HUES64 (cell line): ENCODE measurements at regions not wholly inside any gene's neighbourhood (a gene's known extent, or its start where the extent isn't known, plus 50 kb on each side); places are given as distances from the start of the nearest gene placed in this dataset.

ENCODE experiments used
- H3K27ac ChIP-seq: 2 replicates; pipeline ENCODE4 v1.7.0; 2013; ENCODE audit warnings: low read depth, low read length, inconsistent platforms
- H3K27me3 ChIP-seq: 2 replicates; pipeline ENCODE4 v1.6.1; 2013; ENCODE audit warnings: mild to moderate bottlenecking, low read length; ENCODE audit not compliant: insufficient read depth
- H3K36me3 ChIP-seq: 2 replicates; pipeline ENCODE4 v1.6.1; 2013; ENCODE audit warnings: mild to moderate bottlenecking, low read length; ENCODE audit not compliant: insufficient read depth
- H3K4me1 ChIP-seq: 2 replicates; pipeline ENCODE4 v1.6.1; 2013; ENCODE audit warnings: mild to moderate bottlenecking, low read length, moderate library complexity; ENCODE audit not compliant: insufficient read depth
- H3K4me3 ChIP-seq: 2 replicates; pipeline ENCODE4 v1.5.1; 2013; ENCODE audit warnings: mild to moderate bottlenecking, low read length, moderate library complexity
- H3K9ac ChIP-seq: 2 replicates; pipeline ENCODE4 v1.6.1; 2013; ENCODE audit warnings: mild to moderate bottlenecking, low read depth, low read length
- H3K9me3 ChIP-seq: 2 replicates; pipeline ENCODE4 v1.6.1; 2013; ENCODE audit warnings: low read depth, low read length; ENCODE audit not compliant: insufficient read depth
- WGBS: fragments of 150-250, 120-280 bp; methylation state at CpG from one replicate; pipeline ENCODE4 v1.1.7; 2013; ENCODE audit warnings: missing lambda C conversion rate; 5-methylcytosine and 5-hydroxymethylcytosine counted together

DNA sequence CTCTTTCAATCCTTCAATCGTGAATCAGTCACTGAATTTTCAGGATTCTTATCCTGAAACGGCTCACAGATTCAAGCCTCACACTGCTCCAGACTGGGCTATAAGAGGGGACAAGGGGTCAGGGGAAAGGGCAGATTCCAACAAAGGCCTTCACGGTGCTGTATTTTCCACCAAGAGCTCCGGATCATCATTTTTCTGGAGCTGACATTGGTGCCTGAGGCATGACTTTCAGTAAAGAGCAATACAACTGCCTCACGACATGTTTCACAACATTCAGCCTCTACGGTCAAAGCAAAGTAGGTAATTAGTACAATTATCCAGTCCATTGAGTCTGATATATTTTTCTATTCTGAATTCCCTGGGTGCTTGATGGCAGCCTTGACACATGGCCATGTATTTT lies 185.0 kb upstream of the PRICKLE2 start:
- Histone ChIP-seq H3K9me3 (no peaks in the 10 kb centered on the region), H3K27me3 (no peaks in the 10 kb centered on the region), H3K36me3 (no peaks in the 10 kb centered on the region), H3K4me1 (no peaks in the 10 kb centered on the region), H3K4me3 (no peak overlapping the region), H3K27ac (no peak overlapping the region), H3K9ac (no peak overlapping the region)
- WGBS, result 94% methylated on average over 5 of the region's 6 CpGs

DNA sequence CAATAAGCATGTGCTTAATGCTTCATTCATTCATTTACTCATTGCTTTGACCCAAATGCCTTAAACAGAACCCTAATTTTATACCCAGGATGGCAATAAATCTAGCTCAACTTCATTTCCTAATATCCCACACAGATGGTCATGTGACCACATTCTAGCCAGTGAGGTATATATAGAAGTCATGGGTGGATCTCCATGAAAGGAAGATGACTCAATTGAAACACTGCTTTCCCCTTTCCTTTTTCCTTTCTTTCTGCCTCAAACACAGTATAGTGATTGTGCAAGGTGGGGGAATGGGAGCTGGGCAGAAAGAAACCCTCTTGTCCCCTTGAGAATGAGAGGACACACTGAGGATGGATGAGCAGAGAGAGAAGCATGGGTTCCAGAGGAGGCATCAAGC lies 183.5 kb upstream of the PRICKLE2 start:
- Histone ChIP-seq H3K36me3 (no peaks in the 10 kb centered on the region), H3K9ac (no peak overlapping the region), H3K27ac (no peak overlapping the region), H3K4me1 (no peaks in the 10 kb centered on the region), H3K27me3 (no peaks in the 10 kb centered on the region), H3K9me3 (no peaks in the 10 kb centered on the region), H3K4me3 (no peak overlapping the region)

DNA sequence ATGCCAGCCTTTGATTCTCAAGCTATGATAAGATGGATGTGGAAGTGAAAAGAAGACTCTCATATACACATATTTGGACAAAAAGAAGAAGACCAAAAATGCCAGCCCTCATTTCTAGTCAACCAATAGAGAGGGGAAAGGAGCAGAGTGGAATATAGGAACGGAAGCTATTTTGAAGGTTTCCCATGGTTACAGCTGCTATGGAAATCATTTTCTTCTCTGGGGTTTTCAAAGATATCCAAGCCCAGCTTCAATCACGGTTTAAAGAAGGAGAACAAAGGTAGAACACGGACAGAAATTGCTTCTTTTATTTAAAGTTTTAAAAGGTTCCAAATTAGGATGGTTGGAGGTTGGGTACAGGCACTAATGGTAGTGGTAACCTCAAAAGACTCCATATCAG lies 181.0 kb upstream of the PRICKLE2 start:
- Histone ChIP-seq H3K9me3 (no peaks in the 10 kb centered on the region), H3K36me3 (no peaks in the 10 kb centered on the region), H3K4me3 (no peak overlapping the region), H3K9ac (no peak overlapping the region), H3K4me1 (no peaks in the 10 kb centered on the region), H3K27me3 (no peaks in the 10 kb centered on the region), H3K27ac (no peak overlapping the region)
- 94% methylated on average over 3 of the region's 3 CpGs for WGBS

DNA sequence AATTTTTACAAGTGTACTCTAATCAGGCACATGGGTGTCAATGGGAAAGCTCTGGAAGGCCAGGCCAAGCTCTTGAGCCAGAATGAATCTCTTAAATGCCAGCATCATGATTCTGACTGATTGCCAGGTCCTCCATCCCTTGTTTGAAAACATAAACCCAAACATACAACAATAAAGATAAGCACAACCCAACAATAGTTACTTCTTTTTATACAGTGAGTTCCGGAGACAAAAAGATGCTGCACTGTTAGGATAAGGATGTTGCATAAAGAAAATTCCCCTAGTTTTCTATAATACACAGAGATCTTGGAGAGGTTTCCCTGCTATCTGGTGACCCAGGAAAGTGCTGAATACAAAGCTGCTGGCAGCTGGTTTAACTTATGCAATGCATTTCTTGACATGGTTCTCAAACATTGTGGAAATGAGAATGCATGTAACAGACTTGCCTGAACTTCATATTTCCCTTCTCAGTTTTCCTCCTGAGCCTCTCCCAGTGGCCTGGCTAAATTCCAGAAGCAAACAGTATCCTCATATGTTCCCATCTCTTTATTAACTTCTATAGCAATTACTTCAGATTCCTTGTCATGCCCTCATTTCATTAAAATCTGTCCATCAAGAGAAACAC lies 180.1 kb upstream of the PRICKLE2 start:
- Histone ChIP-seq H3K27ac (no peak overlapping the region), H3K27me3 (no peaks in the 10 kb centered on the region), H3K4me3 (no peak overlapping the region), H3K9me3 (no peaks in the 10 kb centered on the region), H3K9ac (no peak overlapping the region), H3K36me3 (no peaks in the 10 kb centered on the region), H3K4me1 (no peaks in the 10 kb centered on the region)
- WGBS, result no CpG with 5 or more reads among the region's 1 CpG

DNA sequence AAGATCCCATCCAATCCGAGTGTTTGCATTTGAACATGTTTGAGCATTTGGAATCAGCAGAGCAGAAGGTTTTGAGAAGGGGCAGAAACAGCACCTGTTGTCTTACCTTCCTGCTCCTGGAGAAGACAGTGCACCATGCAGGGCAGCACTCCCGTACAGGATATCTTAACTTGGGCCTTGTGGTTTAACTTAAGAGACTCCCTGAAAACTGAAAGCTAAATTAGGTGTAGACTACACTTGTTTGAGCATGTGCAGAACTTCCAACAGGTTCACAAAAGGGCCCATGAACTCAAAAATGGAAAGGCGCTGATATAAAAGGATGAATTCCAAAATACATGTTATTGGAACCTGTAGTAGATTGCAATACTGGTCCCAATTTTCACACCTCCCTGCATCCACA lies 175.4 kb upstream of the PRICKLE2 start:
- H3K9me3 ChIP-seq, result no peaks in the 10 kb centered on the region
- H3K27ac ChIP-seq, result no peak overlapping the region
- H3K27me3 ChIP-seq, result no peaks in the 10 kb centered on the region
- no peak overlapping the region for H3K9ac ChIP-seq
- 93% methylated on average over 3 of the region's 3 CpGs for WGBS
- H3K4me1 ChIP-seq, result peaks cover 18% of the 10 kb centered on the region
- H3K4me3 ChIP-seq, result no peak overlapping the region
- H3K36me3 ChIP-seq, result no peaks in the 10 kb centered on the region

DNA sequence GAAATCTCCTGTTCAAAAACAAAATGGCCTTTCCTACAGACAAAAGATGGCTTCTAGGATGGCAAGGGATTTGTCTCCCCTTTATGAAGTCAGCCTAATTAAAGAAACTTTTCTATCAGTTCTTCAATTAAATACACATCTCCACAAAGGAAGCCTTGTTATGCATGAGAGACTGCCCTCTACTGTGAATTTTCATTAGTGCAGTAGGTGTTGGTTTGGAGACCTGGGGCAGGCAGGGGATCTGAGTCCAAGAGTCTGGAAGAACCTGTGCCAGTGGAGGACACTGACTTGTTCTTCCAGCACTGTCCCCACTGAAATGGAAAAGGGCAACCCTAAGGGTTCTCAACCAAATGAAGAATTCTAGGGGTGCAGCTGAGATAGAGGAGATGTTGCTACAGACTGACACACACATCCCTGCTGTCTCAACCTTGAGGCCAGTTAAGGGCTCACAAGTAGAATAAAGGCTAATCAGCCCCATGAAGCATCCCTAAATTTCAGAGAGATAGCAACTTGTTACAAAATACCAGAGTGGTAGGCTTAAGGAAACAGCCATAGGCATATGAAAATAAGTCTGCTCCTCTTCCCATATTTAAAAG lies 174.0 kb upstream of the PRICKLE2 start:
- H3K9ac ChIP-seq, result no peak overlapping the region
- no peak overlapping the region for H3K4me3 ChIP-seq
- no peaks in the 10 kb centered on the region for H3K27me3 ChIP-seq
- H3K36me3 ChIP-seq, result no peaks in the 10 kb centered on the region
- peaks cover 18% of the 10 kb centered on the region for H3K4me1 ChIP-seq
- H3K9me3 ChIP-seq, result no peaks in the 10 kb centered on the region
- no peak overlapping the region for H3K27ac ChIP-seq

DNA sequence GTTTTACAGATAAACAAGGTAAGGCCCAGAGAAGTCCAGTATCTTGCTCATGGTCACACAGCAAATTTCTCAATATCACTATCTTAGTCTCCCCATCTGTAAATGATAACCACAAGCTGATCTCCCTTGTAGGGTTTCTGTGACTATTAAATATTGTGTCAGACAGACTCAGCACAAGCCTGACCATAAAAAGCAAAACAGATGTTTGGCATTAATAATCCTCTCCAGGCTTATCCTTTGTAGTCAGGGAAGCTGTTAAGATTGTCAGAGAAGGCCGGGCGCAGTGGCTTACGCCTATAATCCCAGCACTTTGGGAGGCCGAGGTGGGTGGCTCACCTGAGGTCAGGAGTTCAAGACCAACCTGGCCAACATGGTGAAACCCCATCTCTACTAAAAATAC lies 173.2 kb upstream of the PRICKLE2 start:
- Histone ChIP-seq H3K4me3 (no peak overlapping the region), H3K27ac (no peak overlapping the region), H3K27me3 (no peaks in the 10 kb centered on the region), H3K9ac (no peak overlapping the region), H3K36me3 (no peaks in the 10 kb centered on the region), H3K4me1 (peaks cover 18% of the 10 kb centered on the region), H3K9me3 (no peaks in the 10 kb centered on the region)
- 100% methylated on average over 4 of the region's 4 CpGs for WGBS

DNA sequence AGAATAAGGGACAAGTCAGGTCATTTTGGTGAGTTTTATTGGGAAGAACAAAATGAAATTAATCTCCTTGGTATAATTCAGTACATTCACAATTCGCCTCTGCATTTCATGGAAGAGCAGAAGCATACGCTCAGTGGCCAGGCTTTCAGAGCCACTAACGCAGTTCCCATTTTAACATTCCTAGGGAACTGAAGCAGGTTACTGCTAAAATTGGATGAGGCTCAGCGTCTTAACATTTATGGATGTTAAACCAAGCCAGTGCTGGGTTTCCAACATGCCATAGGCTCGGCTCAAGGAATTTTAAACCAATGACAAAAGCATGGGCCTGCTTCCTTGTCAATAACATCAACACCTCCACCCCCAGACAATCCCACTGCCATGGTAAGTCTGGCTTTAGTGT lies 172.7 kb upstream of the PRICKLE2 start:
- no peaks in the 10 kb centered on the region for H3K36me3 ChIP-seq
- no peak overlapping the region for H3K9ac ChIP-seq
- 77% methylated on average over 5 of the region's 5 CpGs for WGBS
- no peaks in the 10 kb centered on the region for H3K9me3 ChIP-seq
- H3K4me1 ChIP-seq, result peaks cover 18% of the 10 kb centered on the region
- H3K27ac ChIP-seq, result peak overlapping the region; percentile 31; the same call in 1 of the 2 replicates
- H3K4me3 ChIP-seq, result no peak overlapping the region
- H3K27me3 ChIP-seq, result no peaks in the 10 kb centered on the region

DNA sequence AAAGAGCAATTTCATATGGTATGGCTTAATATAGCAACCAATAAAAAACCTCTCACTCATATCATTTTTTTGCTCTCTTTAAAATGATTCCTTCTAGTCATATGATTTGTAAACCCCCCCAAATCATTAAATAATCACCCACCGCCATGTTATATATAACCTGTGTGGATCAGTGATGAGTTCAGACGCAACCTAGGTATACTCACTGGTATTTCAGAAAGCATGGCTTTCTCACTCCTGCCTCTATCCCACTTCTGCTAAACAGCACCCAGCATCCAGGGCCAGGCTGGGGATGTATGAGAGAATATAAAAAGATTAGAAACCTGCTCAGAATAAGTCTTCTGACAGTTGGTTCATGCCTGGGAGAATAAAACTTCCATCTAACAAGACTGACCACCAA lies 172.3 kb upstream of the PRICKLE2 start:
- peaks cover 18% of the 10 kb centered on the region for H3K4me1 ChIP-seq
- WGBS, result 96% methylated on average over 2 of the region's 2 CpGs
- no peak overlapping the region for H3K9ac ChIP-seq
- H3K4me3 ChIP-seq, result no peak overlapping the region
- peak overlapping the region; percentile 31; the same call in 1 of the 2 replicates for H3K27ac ChIP-seq
- no peaks in the 10 kb centered on the region for H3K36me3 ChIP-seq
- H3K27me3 ChIP-seq, result no peaks in the 10 kb centered on the region
- H3K9me3 ChIP-seq, result no peaks in the 10 kb centered on the region

DNA sequence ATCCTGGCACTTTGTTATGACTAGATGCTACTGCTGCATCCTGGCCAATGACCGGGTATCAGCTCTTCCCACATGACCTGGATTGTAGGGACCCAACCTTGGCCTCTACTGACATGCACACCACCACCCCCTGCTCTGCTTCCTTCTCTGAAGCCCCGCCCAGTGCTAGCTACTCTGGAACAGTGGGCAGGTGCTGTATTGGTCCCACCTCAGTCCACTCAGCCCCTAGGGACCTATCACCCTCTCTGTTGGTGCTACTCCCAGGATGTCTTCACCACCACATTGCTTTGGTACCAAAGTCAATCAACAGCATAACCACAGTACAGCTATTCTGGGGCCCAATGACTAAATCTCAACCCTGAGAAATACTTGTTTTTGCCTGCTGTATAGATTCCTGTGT lies 170.2 kb upstream of the PRICKLE2 start:
- H3K27ac ChIP-seq, result no peak overlapping the region
- H3K36me3 ChIP-seq, result no peaks in the 10 kb centered on the region
- H3K9me3 ChIP-seq, result no peaks in the 10 kb centered on the region
- H3K9ac ChIP-seq, result no peak overlapping the region
- H3K27me3 ChIP-seq, result no peaks in the 10 kb centered on the region
- peaks cover 18% of the 10 kb centered on the region for H3K4me1 ChIP-seq
- H3K4me3 ChIP-seq, result no peak overlapping the region
- 92% methylated on average over 2 of the region's 2 CpGs for WGBS

DNA sequence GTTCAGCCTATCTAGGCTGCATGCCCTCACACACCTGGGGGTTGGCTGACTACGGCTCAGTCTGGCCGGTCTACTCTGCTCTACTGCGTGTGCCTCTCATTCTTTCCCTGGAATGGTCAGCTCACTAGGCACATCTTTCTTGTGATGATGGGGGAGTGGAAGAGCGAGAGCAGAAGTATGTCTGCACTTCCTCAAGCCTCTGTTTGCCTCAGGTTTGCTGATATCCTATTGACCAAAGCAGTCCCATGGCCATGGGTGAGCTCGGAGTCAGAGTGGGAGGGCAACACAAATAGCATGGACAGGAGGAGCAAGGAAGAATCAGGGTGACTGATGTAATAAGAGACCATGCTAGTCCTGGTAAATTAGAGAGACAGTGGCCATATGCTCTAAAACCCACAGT lies 167.9 kb upstream of the PRICKLE2 start:
- no peaks in the 10 kb centered on the region for H3K27me3 ChIP-seq
- no peak overlapping the region for H3K9ac ChIP-seq
- H3K4me3 ChIP-seq, result no peak overlapping the region
- WGBS, result 93% methylated on average over 5 of the region's 5 CpGs
- H3K27ac ChIP-seq, result no peak overlapping the region
- peaks cover 18% of the 10 kb centered on the region for H3K4me1 ChIP-seq
- no peaks in the 10 kb centered on the region for H3K9me3 ChIP-seq
- H3K36me3 ChIP-seq, result no peaks in the 10 kb centered on the region

DNA sequence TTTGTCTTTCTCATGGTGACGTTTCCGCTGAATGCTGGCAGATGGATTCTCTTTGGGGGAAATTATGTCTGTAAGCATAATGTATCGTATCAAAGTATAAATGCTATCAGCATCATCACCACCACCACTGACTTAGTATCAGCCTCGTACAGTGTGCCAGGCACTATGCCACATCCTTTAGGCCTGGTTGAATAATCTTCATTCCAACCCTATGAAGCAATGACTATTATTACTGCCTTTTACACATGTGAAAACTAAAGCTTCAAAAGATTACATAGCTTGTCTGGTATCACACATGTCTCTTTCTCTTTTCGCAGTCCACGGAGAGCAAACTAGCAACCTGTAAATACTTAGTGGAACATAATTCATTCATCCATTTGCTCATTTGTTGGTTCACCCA lies 166.7 kb upstream of the PRICKLE2 start:
- Histone ChIP-seq H3K4me1 (peaks cover 7% of the 10 kb centered on the region), H3K27me3 (no peaks in the 10 kb centered on the region), H3K36me3 (no peaks in the 10 kb centered on the region), H3K9ac (no peak overlapping the region), H3K9me3 (no peaks in the 10 kb centered on the region), H3K4me3 (no peak overlapping the region), H3K27ac (no peak overlapping the region)
- WGBS, result 97% methylated on average over 4 of the region's 6 CpGs
